ENCODE measurements at regions not wholly inside any gene's neighbourhood (a gene's known extent, or its start where the extent isn't known, plus 50 kb on each side); places are given as distances from the start of the nearest gene placed in this dataset.

GRCh38 chr3:177487635-177488186 lies 290.4 kb upstream of the TBL1XR1 start:
- no peaks in the 10 kb centered on the region for H3K27me3 Mint-ChIP-seq
- Histone ChIP-seq H3K4me1 (ENCODE audit: insufficient read depth, low read length) (peaks cover 8% of the 10 kb centered on the region), H3K4me3 (ENCODE audit: low read length) (no peak overlapping the region), H3K9me3 (ENCODE audit: control insufficient read depth in 1 of 2, insufficient read depth in 1 of 2, low read length in 2 of 2) (no peaks in the 10 kb centered on the region), H3K36me3 (ENCODE audit: insufficient read depth, low read length) (no peaks in the 10 kb centered on the region), H3K27me3 (ENCODE audit: control insufficient read depth in 1 of 2, insufficient read depth in 2 of 2, low read length in 2 of 2) (no peaks in the 10 kb centered on the region), H3K27ac (ENCODE audit: low read depth in 1 of 2, low read length in 2 of 2) (no peak overlapping the region)
- intact Hi-C loops (cut with DNase I, micrococcal nuclease), result no loop called here
- TF ChIP-seq, protein P1, sequence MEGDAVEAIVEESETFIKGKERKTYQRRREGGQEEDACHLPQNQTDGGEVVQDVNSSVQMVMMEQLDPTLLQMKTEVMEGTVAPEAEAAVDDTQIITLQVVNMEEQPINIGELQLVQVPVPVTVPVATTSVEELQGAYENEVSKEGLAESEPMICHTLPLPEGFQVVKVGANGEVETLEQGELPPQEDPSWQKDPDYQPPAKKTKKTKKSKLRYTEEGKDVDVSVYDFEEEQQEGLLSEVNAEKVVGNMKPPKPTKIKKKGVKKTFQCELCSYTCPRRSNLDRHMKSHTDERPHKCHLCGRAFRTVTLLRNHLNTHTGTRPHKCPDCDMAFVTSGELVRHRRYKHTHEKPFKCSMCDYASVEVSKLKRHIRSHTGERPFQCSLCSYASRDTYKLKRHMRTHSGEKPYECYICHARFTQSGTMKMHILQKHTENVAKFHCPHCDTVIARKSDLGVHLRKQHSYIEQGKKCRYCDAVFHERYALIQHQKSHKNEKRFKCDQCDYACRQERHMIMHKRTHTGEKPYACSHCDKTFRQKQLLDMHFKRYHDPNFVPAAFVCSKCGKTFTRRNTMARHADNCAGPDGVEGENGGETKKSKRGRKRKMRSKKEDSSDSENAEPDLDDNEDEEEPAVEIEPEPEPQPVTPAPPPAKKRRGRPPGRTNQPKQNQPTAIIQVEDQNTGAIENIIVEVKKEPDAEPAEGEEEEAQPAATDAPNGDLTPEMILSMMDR (IDR thresholded peaks at IDR 0.05), result no peak
- ChIA-PET CTCF (no interaction called here), POLR2A (no interaction called here)
- no peak overlapping the region for H3K27ac Mint-ChIP-seq
- H3K9me3 Mint-ChIP-seq, result no peaks in the 10 kb centered on the region
- ATAC-seq (ENCODE audit: poor library complexity) (no peak), DNase-seq (no peak)
- H3K4me3 Mint-ChIP-seq, result no peak overlapping the region
- H3K36me3 Mint-ChIP-seq (ENCODE audit: low read depth), result no peaks in the 10 kb centered on the region
- peaks cover 22% of the 10 kb centered on the region for H3K4me1 Mint-ChIP-seq (ENCODE audit: low read depth)

- peaks cover 22% of the 10 kb centered on the region for H3K4me1 Mint-ChIP-seq (ENCODE audit: low read depth)
- DNase-seq (no peak), ATAC-seq (ENCODE audit: poor library complexity) (no peak)
- Histone ChIP-seq H3K9me3 (ENCODE audit: control insufficient read depth in 1 of 2, insufficient read depth in 1 of 2, low read length in 2 of 2) (no peaks in the 10 kb centered on the region), H3K36me3 (ENCODE audit: insufficient read depth, low read length) (no peaks in the 10 kb centered on the region), H3K4me1 (ENCODE audit: insufficient read depth, low read length) (peaks cover 8% of the 10 kb centered on the region), H3K4me3 (ENCODE audit: low read length) (no peak overlapping the region), H3K27me3 (ENCODE audit: control insufficient read depth in 1 of 2, insufficient read depth in 2 of 2, low read length in 2 of 2) (no peaks in the 10 kb centered on the region), H3K27ac (ENCODE audit: low read depth in 1 of 2, low read length in 2 of 2) (no peak overlapping the region)
- no peak overlapping the region for H3K4me3 Mint-ChIP-seq
- TF ChIP-seq, protein P1 (IDR thresholded peaks at IDR 0.05), result no peak
- H3K27me3 Mint-ChIP-seq, result no peaks in the 10 kb centered on the region
- H3K27ac Mint-ChIP-seq, result no peak overlapping the region
- no peaks in the 10 kb centered on the region for H3K9me3 Mint-ChIP-seq
- H3K36me3 Mint-ChIP-seq (ENCODE audit: low read depth), result no peaks in the 10 kb centered on the region
- intact Hi-C loops (cut with DNase I, micrococcal nuclease), result no loop called here
- POLR2A ChIA-PET, result no interaction called here
- CTCF ChIA-PET, result no interaction called here
These were observed 291.5 kb upstream of the TBL1XR1 start for GRCh38 chr3:177488740-177489139.

DNA sequence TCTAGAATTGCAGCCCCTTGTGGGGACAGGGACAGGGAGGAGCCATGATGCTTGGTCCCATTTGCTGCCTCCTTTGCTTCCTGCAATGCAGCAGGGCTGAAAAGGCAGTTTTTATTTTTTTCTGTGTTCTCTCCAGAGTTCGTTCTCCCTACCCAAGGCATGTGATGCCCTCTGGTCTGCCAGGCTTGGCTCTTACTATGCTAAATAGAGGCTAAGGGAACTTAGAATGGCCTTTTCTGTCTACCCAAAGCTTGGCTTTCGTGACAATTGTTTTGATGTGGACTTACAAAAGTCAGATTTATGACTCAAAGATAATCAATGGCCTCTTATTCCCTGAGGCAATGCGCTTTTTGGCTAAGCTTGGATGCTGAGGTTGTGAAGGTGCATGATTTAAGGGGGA lies 293.3 kb upstream of the TBL1XR1 start:
- TF ChIP-seq, protein P1 (IDR thresholded peaks at IDR 0.05), result no peak
- no peak for DNase-seq

More for the DNA sequence above, 293.3 kb upstream of the TBL1XR1 start:
- H3K4me1 ChIP-seq (ENCODE audit: insufficient read depth, low read length), result peaks cover 8% of the 10 kb centered on the region
- H3K27me3 Mint-ChIP-seq, result no peaks in the 10 kb centered on the region
- no peak overlapping the region for H3K27ac ChIP-seq (ENCODE audit: low read depth in 1 of 2, low read length in 2 of 2)
- H3K27ac Mint-ChIP-seq, result no peak overlapping the region
- no peaks in the 10 kb centered on the region for H3K9me3 Mint-ChIP-seq
- H3K4me1 Mint-ChIP-seq (ENCODE audit: low read depth), result peaks cover 22% of the 10 kb centered on the region
- no peaks in the 10 kb centered on the region for H3K36me3 ChIP-seq (ENCODE audit: insufficient read depth, low read length)
- intact Hi-C loops (cut with DNase I, micrococcal nuclease), result no loop called here
- POLR2A ChIA-PET, result no interaction called here
- no peak overlapping the region for H3K4me3 ChIP-seq (ENCODE audit: low read length)
- H3K4me3 Mint-ChIP-seq, result no peak overlapping the region
- H3K9me3 ChIP-seq (ENCODE audit: control insufficient read depth in 1 of 2, insufficient read depth in 1 of 2, low read length in 2 of 2), result no peaks in the 10 kb centered on the region
- no peak for ATAC-seq (ENCODE audit: poor library complexity)
- H3K27me3 ChIP-seq (ENCODE audit: control insufficient read depth in 1 of 2, insufficient read depth in 2 of 2, low read length in 2 of 2), result no peaks in the 10 kb centered on the region
- H3K36me3 Mint-ChIP-seq (ENCODE audit: low read depth), result no peaks in the 10 kb centered on the region
- CTCF ChIA-PET, result no interaction called here
